PC-3 (cell line): ENCODE measurements at regions not wholly inside any gene's neighbourhood (a gene's known extent, or its start where the extent isn't known, plus 50 kb on each side); places are given as distances from the start of the nearest gene placed in this dataset.
A peak's percentile ranks its signal among the peaks of the same experiment; 100 is the strongest.

Source experiments
- ATAC-seq: fragments of 200-7000 bp; cut with Tn5 transposase; 2 replicates; pipeline ENCODE4 v1.9.1; 2020; ENCODE audit warnings: mild to moderate bottlenecking, moderate library complexity
- BruUV-seq: library from RNA; stranded (reverse); fragments of 400-500 nt; replicated peaks from 2 replicates; lab custom pipeline; 2021; lab: Mats Ljungman, UMichigan
- CTCF ChIA-PET: fragments of 300-600 bp; sonication (Branson Sonifier 250); formaldehyde crosslinking; loops from one replicate; lab custom pipeline; 2022; ENCODE audit warnings: antibody characterized with exemption; lab: Charles Lee
- POLR2A ChIA-PET: fragments of 300-600 bp; sonication (Branson Sonifier 250); formaldehyde crosslinking; loops from one replicate; lab custom pipeline; 2022; ENCODE audit warnings: antibody characterized with exemption; ENCODE audit not compliant: unreplicated experiment; lab: Charles Lee
- DNase-seq: peaks from one replicate; pipeline ENCODE4 v3.0.0-alpha.2; 2015
- H2AFZ ChIP-seq: fragments of 300-600 bp; sonication (generic); 2 replicates; pipeline ENCODE4 v1.6.0; 2016; ENCODE audit warnings: antibody characterized with exemption, low read length
- H3F3A ChIP-seq: fragments of 300-600 bp; sonication (generic); one replicate; pipeline ENCODE4 v1.6.0; 2017; ENCODE audit warnings: antibody characterized with exemption, low read length, control low read depth, mild to moderate bottlenecking; ENCODE audit not compliant: unreplicated experiment
- H3K27ac ChIP-seq: fragments of 300-600 bp; sonication (generic); 2 replicates; pipeline ENCODE4 v1.5.1; 2016; ENCODE audit warnings: mild to moderate bottlenecking, low read length
- H3K27me3 ChIP-seq: fragments of 300-600 bp; sonication (generic); 2 replicates; pipeline ENCODE4 v1.6.1; 2016; ENCODE audit warnings: low read length, mixed read lengths
- H3K36me3 ChIP-seq: fragments of 300-600 bp; sonication (generic); 2 replicates; pipeline ENCODE4 v1.6.1; 2016; ENCODE audit warnings: low read depth, mixed run types, low read length, mixed read lengths
- H3K4me1 ChIP-seq: fragments of 300-600 bp; sonication (generic); 2 replicates; pipeline ENCODE4 v1.5.1; 2016; ENCODE audit warnings: low read length; ENCODE audit not compliant: insufficient read depth
- H3K4me2 ChIP-seq: fragments of 300-600 bp; sonication (generic); 2 replicates; pipeline ENCODE4 v1.6.0; 2016; ENCODE audit warnings: low read length
- H3K4me3 ChIP-seq: fragments of 300-600 bp; sonication (generic); 2 replicates; pipeline ENCODE4 v1.5.1; 2016; ENCODE audit warnings: mild to moderate bottlenecking, low read length, mixed read lengths
- H3K79me2 ChIP-seq: fragments of 300-600 bp; sonication (generic); 2 replicates; pipeline ENCODE4 v1.6.1; 2017; ENCODE audit warnings: low read length, mixed read lengths
- H3K9ac ChIP-seq: fragments of 300-600 bp; sonication (generic); 2 replicates; pipeline ENCODE4 v1.6.0; 2016; ENCODE audit warnings: mild to moderate bottlenecking, low read length
- H3K9me2 ChIP-seq: fragments of 300-600 bp; sonication (generic); replicated peaks from 2 replicates; pipeline ENCODE4 v1.6.1; 2016; ENCODE audit warnings: mixed run types, low read length, mixed read lengths
- H3K9me3 ChIP-seq: fragments of 300-600 bp; sonication (generic); 2 replicates; pipeline ENCODE4 v1.6.1; 2016; ENCODE audit warnings: low read length, mixed read lengths
- H4K20me1 ChIP-seq: fragments of 300-600 bp; sonication (generic); 2 replicates; pipeline ENCODE4 v1.6.1; 2016; ENCODE audit warnings: low read length, mixed read lengths
- EZH2 ChIP-seq: fragments of 300-600 bp; sonication (generic); IDR thresholded peaks from one replicate; pipeline ENCODE4 v1.6.1; 2017; ENCODE audit warnings: antibody characterized with exemption, mild to moderate bottlenecking, low read length; ENCODE audit not compliant: unreplicated experiment
- EZH2phosphoT487 ChIP-seq: fragments of 300-600 bp; sonication (generic); IDR thresholded peaks from 2 replicates; pipeline ENCODE4 v1.6.1; 2018; ENCODE audit warnings: mild to moderate bottlenecking, antibody characterized with exemption, low read length, borderline replicate concordance
- intact Hi-C: fragments of 100-400 bp; cut with micrococcal nuclease; formaldehyde crosslinking; loops from 2 replicates; pipeline ENCODE4 v1.9.0; 2023
- TF ChIP-seq, protein P1 (sequence below): fragments of 300-600 bp; sonication (generic); conservative IDR thresholded peaks from 2 replicates; pipeline ENCODE4 v1.5.1; 2017; ENCODE audit warnings: antibody characterized with exemption, low read depth, mild to moderate bottlenecking, low read length

DNA sequence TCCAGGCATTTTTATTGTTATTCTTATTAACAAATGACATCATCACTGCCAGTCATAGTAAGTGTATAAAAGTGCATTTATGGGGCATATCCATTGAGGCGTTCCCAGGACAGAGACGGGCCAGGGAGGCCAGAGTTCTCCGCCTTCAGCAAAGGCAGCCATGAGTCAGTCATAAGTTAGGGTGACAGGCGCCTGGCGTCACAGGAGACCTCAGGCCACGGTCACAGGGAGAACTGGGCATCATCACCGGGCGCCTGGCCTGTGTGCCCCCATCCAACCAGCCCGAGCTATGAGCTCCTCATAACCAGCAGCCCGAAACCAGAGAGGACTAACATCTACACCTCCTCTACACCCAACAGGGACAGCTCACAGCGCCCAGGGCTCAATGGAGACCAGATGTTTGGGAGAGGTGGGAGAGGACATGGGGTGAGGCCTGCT, 259.2 kb downstream of the DLL1 start:
- H2AFZ ChIP-seq = no peak overlapping the region
- no peak overlapping the region for H3K9ac ChIP-seq
- TF ChIP-seq, protein P1, sequence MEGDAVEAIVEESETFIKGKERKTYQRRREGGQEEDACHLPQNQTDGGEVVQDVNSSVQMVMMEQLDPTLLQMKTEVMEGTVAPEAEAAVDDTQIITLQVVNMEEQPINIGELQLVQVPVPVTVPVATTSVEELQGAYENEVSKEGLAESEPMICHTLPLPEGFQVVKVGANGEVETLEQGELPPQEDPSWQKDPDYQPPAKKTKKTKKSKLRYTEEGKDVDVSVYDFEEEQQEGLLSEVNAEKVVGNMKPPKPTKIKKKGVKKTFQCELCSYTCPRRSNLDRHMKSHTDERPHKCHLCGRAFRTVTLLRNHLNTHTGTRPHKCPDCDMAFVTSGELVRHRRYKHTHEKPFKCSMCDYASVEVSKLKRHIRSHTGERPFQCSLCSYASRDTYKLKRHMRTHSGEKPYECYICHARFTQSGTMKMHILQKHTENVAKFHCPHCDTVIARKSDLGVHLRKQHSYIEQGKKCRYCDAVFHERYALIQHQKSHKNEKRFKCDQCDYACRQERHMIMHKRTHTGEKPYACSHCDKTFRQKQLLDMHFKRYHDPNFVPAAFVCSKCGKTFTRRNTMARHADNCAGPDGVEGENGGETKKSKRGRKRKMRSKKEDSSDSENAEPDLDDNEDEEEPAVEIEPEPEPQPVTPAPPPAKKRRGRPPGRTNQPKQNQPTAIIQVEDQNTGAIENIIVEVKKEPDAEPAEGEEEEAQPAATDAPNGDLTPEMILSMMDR = no peak
- no peak for TF ChIP-seq EZH2
- TF ChIP-seq EZH2phosphoT487 = no peak
- no peak overlapping the region for H3K4me3 ChIP-seq
- peaks cover 29% of the 10 kb centered on the region for H3K4me1 ChIP-seq
- ChIA-PET CTCF (no interaction called here), POLR2A (no interaction called here)
- no peaks in the 10 kb centered on the region for H3K36me3 ChIP-seq
- H3K9me2 ChIP-seq = no peaks in the 10 kb centered on the region
- BruUV-seq = no TSS peak
- no peaks in the 10 kb centered on the region for H3F3A ChIP-seq
- ATAC-seq = peak; percentile 35; the same call in 1 of the 2 replicates
- no peaks in the 10 kb centered on the region for H3K27me3 ChIP-seq
- H3K9me3 ChIP-seq = no peaks in the 10 kb centered on the region
- no peaks in the 10 kb centered on the region for H4K20me1 ChIP-seq
- no peaks in the 10 kb centered on the region for H3K79me2 ChIP-seq
- H3K4me2 ChIP-seq = peak overlapping the region; percentile 67
- H3K27ac ChIP-seq = peak overlapping the region; percentile 74
- peak; percentile 42 for DNase-seq
- intact Hi-C loops = no loop called here

GRCh38 chr6:170030821-170031471, 259.9 kb downstream of the DLL1 start:
- H3K4me2 ChIP-seq = peak overlapping the region; percentile 67
- H3K79me2 ChIP-seq = no peaks in the 10 kb centered on the region
- no peak overlapping the region for H3K9ac ChIP-seq
- CTCF ChIA-PET = interaction anchor here (0.6 kb wide), 1 partner anchor 154 kb away, joined by 5 read pairs; no protein-coding TSS in a partner anchor
- H4K20me1 ChIP-seq = no peaks in the 10 kb centered on the region
- H3K9me3 ChIP-seq = no peaks in the 10 kb centered on the region
- peaks cover 35% of the 10 kb centered on the region for H3K4me1 ChIP-seq
- POLR2A ChIA-PET = no interaction called here
- ATAC-seq (peak; percentile 67), DNase-seq (peak; percentile 77)
- no peaks in the 10 kb centered on the region for H3K27me3 ChIP-seq
- H3K9me2 ChIP-seq = no peaks in the 10 kb centered on the region
- no peak overlapping the region; the same call in 1 of the 2 replicates for H3K4me3 ChIP-seq
- peak overlapping the region; percentile 74 for H3K27ac ChIP-seq
- intact Hi-C loops = no loop called here
- H3F3A ChIP-seq = no peaks in the 10 kb centered on the region
- H2AFZ ChIP-seq = no peak overlapping the region
- BruUV-seq = no TSS peak
- no peaks in the 10 kb centered on the region for H3K36me3 ChIP-seq
- no peak for TF ChIP-seq EZH2phosphoT487
- TF ChIP-seq, protein P1 = no peak
- TF ChIP-seq EZH2 = no peak

DNA sequence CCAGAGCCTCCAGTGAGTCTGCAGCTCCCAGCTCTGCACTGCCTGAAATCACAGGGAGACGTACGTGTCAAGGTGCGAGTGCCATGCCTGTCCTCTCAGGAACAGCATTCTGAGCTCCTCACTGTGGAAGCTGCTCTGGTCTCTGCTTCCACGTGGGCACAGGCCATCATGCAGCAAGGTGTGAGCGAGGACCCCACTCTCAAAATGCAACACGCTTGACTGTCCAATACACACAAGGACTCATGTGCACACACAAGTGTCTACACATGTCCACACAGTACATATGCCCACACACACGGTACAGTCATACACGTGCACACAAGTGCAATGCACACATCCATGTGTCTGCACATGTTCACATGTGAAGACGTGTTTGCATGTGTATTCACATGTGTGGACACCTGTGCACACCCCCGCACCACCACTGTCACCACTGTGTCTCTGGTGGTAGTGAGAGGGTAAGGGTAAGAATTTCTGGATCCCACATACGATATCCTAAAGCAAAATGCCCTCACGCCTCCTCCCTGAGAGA, 260.5 kb downstream of the DLL1 start:
- H3K4me3 ChIP-seq = no peak overlapping the region
- intact Hi-C loops = no loop called here
- H3K9me2 ChIP-seq = no peaks in the 10 kb centered on the region
- no peak for DNase-seq
- POLR2A ChIA-PET = no interaction called here
- H3F3A ChIP-seq = no peaks in the 10 kb centered on the region
- H2AFZ ChIP-seq = no peak overlapping the region
- H3K9ac ChIP-seq = no peak overlapping the region
- no peak overlapping the region for H3K27ac ChIP-seq
- no peak for ATAC-seq
- peaks cover 41% of the 10 kb centered on the region for H3K4me1 ChIP-seq
- no peaks in the 10 kb centered on the region for H4K20me1 ChIP-seq
- H3K4me2 ChIP-seq = peak overlapping the region; percentile 67
- no TSS peak for BruUV-seq
- TF ChIP-seq, protein P1 = no peak
- H3K27me3 ChIP-seq = no peaks in the 10 kb centered on the region
- H3K79me2 ChIP-seq = no peaks in the 10 kb centered on the region
- no peaks in the 10 kb centered on the region for H3K36me3 ChIP-seq
- no peaks in the 10 kb centered on the region for H3K9me3 ChIP-seq
- CTCF ChIA-PET = interaction anchor here (0.6 kb wide), 1 partner anchor 153 kb away, joined by 5 read pairs; no protein-coding TSS in a partner anchor
